H1 (cell line): ENCODE measurements at regions not wholly inside any gene's neighbourhood (a gene's known extent, or its start where the extent isn't known, plus 50 kb on each side); places are given as distances from the start of the nearest gene placed in this dataset.

Source experiments
- CTCF ChIA-PET: fragments of 300-600 bp; sonication (Branson Sonifier 250); formaldehyde crosslinking; loops from one replicate; lab custom pipeline; 2021; ENCODE audit not compliant: partially characterized antibody; lab: Charles Lee
- POLR2A ChIA-PET: fragments of 300-600 bp; sonication (Branson Sonifier 250); formaldehyde crosslinking; loops from one replicate; lab custom pipeline; 2021; ENCODE audit warnings: inconsistent platforms; ENCODE audit not compliant: partially characterized antibody; lab: Charles Lee
- DNase-seq, 2 experiments: peaks; one replicate each; pipeline versions ENCODE4 v3.0.0 to v3.0.0-alpha.2; 2010 to 2022; ENCODE audit warnings: low spot score in 2 of 2, low read depth in 1 of 2, mixed read lengths in 1 of 2
- FAIRE-seq: peaks from 2 replicates; lab custom pipeline; 2011; peaks lifted over from hg19 to GRCh38; lab: Jason Lieb, UNC
- H2AFZ ChIP-seq: 2 replicates; pipeline ENCODE4 v1.8.1; 2012; ENCODE audit warnings: low read length, inconsistent platforms
- H2AK5ac ChIP-seq: 2 replicates; pipeline ENCODE4 v1.6.1; 2013; ENCODE audit warnings: low read depth, low read length
- H2BK120ac ChIP-seq: replicated peaks from 2 replicates; pipeline ENCODE3; 2013; ENCODE audit warnings: low read depth, low read length, inconsistent platforms
- H2BK12ac ChIP-seq: 2 replicates; pipeline ENCODE4 v1.6.1; 2013; ENCODE audit warnings: low read depth, low read length
- H2BK15ac ChIP-seq: 2 replicates; pipeline ENCODE4 v1.6.1; 2013; ENCODE audit warnings: low read length
- H2BK20ac ChIP-seq: 2 replicates; pipeline ENCODE4 v1.6.1; 2013; ENCODE audit warnings: low read length
- H2BK5ac ChIP-seq: 2 replicates; pipeline ENCODE4 v1.6.1; 2013; ENCODE audit warnings: low read depth, low read length
- H3K14ac ChIP-seq: 2 replicates; pipeline ENCODE4 v1.6.1; 2013; ENCODE audit warnings: inconsistent platforms; ENCODE audit not compliant: insufficient read length
- H3K18ac ChIP-seq: 2 replicates; pipeline ENCODE4 v1.6.1; 2013; ENCODE audit warnings: low read length; ENCODE audit errors: extremely low read depth
- H3K23ac ChIP-seq: 2 replicates; pipeline ENCODE4 v1.6.1; 2013; ENCODE audit warnings: inconsistent platforms; ENCODE audit not compliant: insufficient read length
- H3K23me2 ChIP-seq: 2 replicates; pipeline ENCODE4 v1.6.1; 2013; ENCODE audit warnings: low read depth, low read length
- H3K27ac ChIP-seq: 2 replicates; pipeline ENCODE4 v1.6.1; 2011; ENCODE audit warnings: low read depth, low read length, inconsistent platforms
- H3K27me3 ChIP-seq, 4 experiments: replicated peaks in 1 of 4; 1 replicate in 1 of 4; 2 replicates in 3 of 4; pipeline versions ENCODE4 v1.6.1 to v1.8.1; 2011 to 2013; ENCODE audit warnings: low read length in 3 of 4, mild to moderate bottlenecking in 3 of 4, inconsistent platforms in 2 of 4, mixed read lengths in 2 of 4, moderate library complexity in 1 of 4; ENCODE audit not compliant: control insufficient read depth in 3 of 4, insufficient read depth in 3 of 4; ENCODE audit errors: extremely low read depth in 1 of 4
- H3K36me3 ChIP-seq, 4 experiments: 2 replicates each; pipeline versions ENCODE4 v1.6.1 to v1.8.1; 2011 to 2013; ENCODE audit warnings: mild to moderate bottlenecking in 4 of 4, low read length in 3 of 4, moderate library complexity in 2 of 4, control low read depth in 1 of 4, inconsistent platforms in 1 of 4; ENCODE audit not compliant: insufficient read depth in 4 of 4, control insufficient read depth in 2 of 4
- H3K4ac ChIP-seq: replicated peaks from 2 replicates; pipeline ENCODE3; 2013; ENCODE audit warnings: low read length, low read depth, mixed read lengths, inconsistent platforms; ENCODE audit not compliant: insufficient read length
- H3K4me1 ChIP-seq, 4 experiments: replicated peaks in 1 of 4; 1 replicate in 1 of 4; 2 replicates in 3 of 4; pipeline versions ENCODE4 v1.6.1 to v1.8.1; 2011 to 2013; ENCODE audit warnings: low read length in 3 of 4, inconsistent platforms in 2 of 4, mixed read lengths in 1 of 4; ENCODE audit not compliant: insufficient read depth in 4 of 4, control insufficient read depth in 3 of 4
- H3K4me2 ChIP-seq, 2 experiments: 2 replicates each; pipeline versions ENCODE4 v1.6.1 to v1.8.1; 2011 to 2013; ENCODE audit warnings: low read depth in 2 of 2, low read length in 2 of 2, control low read depth in 1 of 2, inconsistent platforms in 1 of 2, mild to moderate bottlenecking in 1 of 2; ENCODE audit not compliant: insufficient read depth in 1 of 2
- H3K4me3 ChIP-seq, 4 experiments: fragments of 200-600, 300-600 bp in 1 of 4; sonication (generic), shearing (Covaris generic), sonication (Bioruptor Twin) in 1 of 4; 2 replicates each; pipeline versions ENCODE4 v1.5.1 to v1.8.1; 2011 to 2016; ENCODE audit warnings: low read length in 4 of 4, low read depth in 3 of 4, control low read depth in 2 of 4, inconsistent platforms in 2 of 4, mild to moderate bottlenecking in 2 of 4, mixed read lengths in 1 of 4, moderate library complexity in 1 of 4; ENCODE audit not compliant: insufficient read depth in 2 of 4; ENCODE audit errors: extremely low read depth in 1 of 4
- H3K56ac ChIP-seq: replicated peaks from 2 replicates; pipeline ENCODE3; 2013; ENCODE audit warnings: low read depth, mild to moderate bottlenecking, mixed read lengths, low read length, inconsistent platforms; ENCODE audit not compliant: insufficient read length
- H3K79me1 ChIP-seq: 2 replicates; pipeline ENCODE4 v1.6.1; 2013; ENCODE audit warnings: low read depth, low read length, control low read depth
- H3K79me2 ChIP-seq, 2 experiments: 2 replicates each; pipeline versions ENCODE4 v1.6.1 to v1.8.1; 2012 to 2013; ENCODE audit warnings: low read length in 2 of 2, mild to moderate bottlenecking in 2 of 2, inconsistent platforms in 1 of 2; ENCODE audit not compliant: insufficient read depth in 2 of 2, control insufficient read depth in 1 of 2
- H3K9ac ChIP-seq, 4 experiments: replicated peaks in 1 of 4; 1 replicate in 1 of 4; 2 replicates in 3 of 4; pipeline versions ENCODE4 v1.6.1 to v1.8.1; 2011 to 2013; ENCODE audit warnings: low read depth in 3 of 4, low read length in 3 of 4, control low read depth in 2 of 4, mild to moderate bottlenecking in 2 of 4, moderate library complexity in 2 of 4, inconsistent platforms in 1 of 4; ENCODE audit errors: extremely low read depth in 1 of 4
- H3K9me3 ChIP-seq, 2 experiments: 2 replicates each; pipeline versions ENCODE4 v1.6.1 to v1.8.1; 2012 to 2013; ENCODE audit warnings: mild to moderate bottlenecking in 2 of 2, moderate library complexity in 2 of 2, control low read depth in 1 of 2, inconsistent platforms in 1 of 2, low read depth in 1 of 2, low read length in 1 of 2, mixed read lengths in 1 of 2; ENCODE audit not compliant: insufficient read depth in 2 of 2
- H4K20me1 ChIP-seq, 2 experiments: replicated peaks in 1 of 2; 2 replicates each; pipeline versions ENCODE3 to v1.8.1; 2011 to 2013; ENCODE audit warnings: inconsistent platforms in 2 of 2, low read length in 2 of 2, mild to moderate bottlenecking in 1 of 2; ENCODE audit not compliant: insufficient read depth in 2 of 2, control insufficient read depth in 1 of 2
- H4K5ac ChIP-seq: 2 replicates; pipeline ENCODE4 v1.6.1; 2013; ENCODE audit warnings: low read length, low read depth, mixed read lengths, inconsistent platforms; ENCODE audit not compliant: insufficient read length
- H4K8ac ChIP-seq: 2 replicates; pipeline ENCODE4 v1.8.0; 2013; ENCODE audit warnings: mild to moderate bottlenecking, moderate library complexity, low read length, inconsistent platforms; ENCODE audit not compliant: insufficient read depth; ENCODE audit errors: extremely low read depth
- H4K91ac ChIP-seq: replicated peaks from 2 replicates; pipeline ENCODE3; 2013; ENCODE audit warnings: low read length, mixed read lengths, inconsistent platforms; ENCODE audit not compliant: insufficient read length
- KDM1A ChIP-seq: fragments of 200-600, 300-600 bp; sonication (generic); IDR thresholded peaks from 2 replicates; pipeline ENCODE4 v1.7.1; 2016; ENCODE audit warnings: mild to moderate bottlenecking, low read length, borderline replicate concordance
- RBBP5 ChIP-seq: IDR thresholded peaks from 2 replicates; pipeline ENCODE4 v1.7.1; 2012; ENCODE audit warnings: low read depth, mild to moderate bottlenecking, inconsistent platforms, low read length, moderate library complexity, borderline replicate concordance
- WGBS, 2 experiments: shearing (Covaris generic) in 1 of 2; methylation state at CpG; one replicate each; pipeline versions ENCODE4 v1.1.6 to v1.1.7; 2013 to 2015; ENCODE audit warnings: low lambda C conversion rate in 2 of 2, mixed read lengths in 2 of 2, inconsistent platforms in 1 of 2, low coverage in 1 of 2, missing lambda C conversion rate in 1 of 2; ENCODE audit not compliant: insufficient replicate concordance in 2 of 2, insufficient coverage in 1 of 2, insufficient read length in 1 of 2; ENCODE audit errors: extremely low coverage in 1 of 2, missing lambda C conversion rate in 1 of 2; 5-methylcytosine and 5-hydroxymethylcytosine counted together

- Histone ChIP-seq H3K27me3 (no peaks in the 10 kb centered on the region), H2BK120ac (no peak overlapping the region), H3K23me2 (no peaks in the 10 kb centered on the region), H3K79me1 (no peaks in the 10 kb centered on the region), H2BK15ac (no peak overlapping the region), H4K8ac (no peak overlapping the region), H3K18ac (no peak overlapping the region), H3K4ac (no peak overlapping the region), H3K9ac (no peak overlapping the region), H2BK20ac (no peak overlapping the region), H3K56ac (no peak overlapping the region), H2BK12ac (no peak overlapping the region), H3K27ac (no peak overlapping the region), H3K36me3 (no peaks in the 10 kb centered on the region), H4K20me1 (no peaks in the 10 kb centered on the region), H2BK5ac (no peak overlapping the region), H3K14ac (no peak overlapping the region), H3K4me2 (no peak overlapping the region), H3K79me2 (no peaks in the 10 kb centered on the region), H3K4me1 (peaks cover 0 to 2% (median 0%) of the 10 kb centered on the region in 4 experiments; a peak in 1 of 7 replicates), H3K23ac (no peak overlapping the region), H3K9me3 (no peaks in the 10 kb centered on the region), H2AK5ac (no peak overlapping the region), H4K5ac (no peak overlapping the region), H3K4me3 (no peak overlapping the region), H2AFZ (no peak overlapping the region), H4K91ac (no peak overlapping the region)
- ChIA-PET POLR2A (no interaction called here), CTCF (no interaction called here)
- FAIRE-seq (no peak), DNase-seq (no peak)
- 98% methylated on average over 3 of the region's 3 CpGs; no CpG with 5 or more reads in 1 of the 2 experiments for WGBS, 2 experiments
- TF ChIP-seq KDM1A = no peak
- no peak for TF ChIP-seq RBBP5
Observed at GRCh38 chr14:41000350-41000749, 606.3 kb upstream of the LRFN5 start.
